Activated naive CD4-positive, alpha-beta T cell treated with anti-CD3 and anti-CD28 coated beads, Interleukin-2, amount 10 ng/mL, durations not matched to agents 7 days and 5 days (primary cell): ENCODE measurements at regions not wholly inside any gene's neighbourhood (a gene's known extent, or its start where the extent isn't known, plus 50 kb on each side); places are given as distances from the start of the nearest gene placed in this dataset.
"Not testable (repeated sequence)": the region's sequence is repeated elsewhere in the genome, so short reads cannot be mapped to it uniquely, and the experiment has no call there.

Source experiments
- CTCF ChIA-PET: fragments of 350-600 bp; sonication (Branson Sonifier 250); formaldehyde crosslinking; loops from one replicate; lab custom pipeline; 2021; ENCODE audit warnings: antibody characterized with exemption; lab: Charles Lee
- DNase-seq: peaks from one replicate; pipeline ENCODE4 v3.0.0-alpha.2; 2020
- H3K27ac Mint-ChIP-seq: one replicate; pipeline ENCODE4 v1.8.0; 2021; ENCODE audit warnings: mild to moderate bottlenecking, moderate library complexity, mixed read lengths
- H3K27me3 Mint-ChIP-seq: one replicate; pipeline ENCODE4 v1.8.0; 2021; ENCODE audit warnings: mild to moderate bottlenecking, mixed read lengths
- H3K36me3 Mint-ChIP-seq: one replicate; pipeline ENCODE4 v1.8.0; 2021; ENCODE audit warnings: mixed read lengths
- H3K4me1 Mint-ChIP-seq: one replicate; pipeline ENCODE4 v1.8.0; 2021; ENCODE audit warnings: mixed read lengths
- H3K4me3 Mint-ChIP-seq: one replicate; pipeline ENCODE4 v1.8.0; 2021; ENCODE audit warnings: mild to moderate bottlenecking, moderate library complexity, mixed read lengths
- H3K9me3 Mint-ChIP-seq: one replicate; pipeline ENCODE4 v1.8.0; 2021; ENCODE audit warnings: mixed read lengths

DNA sequence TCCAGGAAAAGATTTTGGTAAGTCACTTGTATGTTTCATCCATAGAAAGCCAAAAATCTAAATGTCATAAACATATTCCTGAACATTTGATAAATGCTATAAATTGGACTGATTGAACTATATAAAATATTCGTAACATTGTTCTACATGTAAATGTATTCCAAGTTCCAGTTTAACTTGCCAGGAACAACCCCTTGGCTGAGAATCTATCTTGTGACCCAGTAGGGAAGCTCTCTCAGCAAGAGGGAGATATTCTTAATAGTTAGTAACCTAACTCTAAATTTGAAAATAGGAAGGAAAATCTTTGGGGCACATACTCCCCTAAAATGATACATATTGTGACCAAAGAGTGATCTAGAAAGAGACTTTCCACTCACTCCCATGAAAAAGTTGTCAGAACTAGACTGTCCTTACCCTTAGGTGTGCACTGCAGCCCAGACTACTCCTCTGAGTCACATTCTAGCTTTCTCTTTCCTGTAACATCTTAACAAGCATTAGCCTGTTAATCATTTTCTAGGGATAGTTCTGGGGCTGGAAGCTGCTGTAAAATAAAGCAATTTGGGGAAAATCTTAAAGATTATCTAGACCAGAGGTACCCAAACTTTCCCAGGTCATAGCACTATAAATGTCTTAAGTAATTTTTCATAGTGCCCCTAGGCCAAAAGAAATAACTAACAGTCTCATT, 73.7 kb upstream of the SKAP2 start:
- Mint-ChIP-seq H3K9me3 (peaks cover 2% of the 10 kb centered on the region), H3K36me3 (no peaks in the 10 kb centered on the region), H3K27ac (no peak overlapping the region), H3K4me1 (no peaks in the 10 kb centered on the region), H3K27me3 (peaks cover 7% of the 10 kb centered on the region), H3K4me3 (no peak overlapping the region)
- CTCF ChIA-PET = no interaction called here
- no peak for DNase-seq

DNA sequence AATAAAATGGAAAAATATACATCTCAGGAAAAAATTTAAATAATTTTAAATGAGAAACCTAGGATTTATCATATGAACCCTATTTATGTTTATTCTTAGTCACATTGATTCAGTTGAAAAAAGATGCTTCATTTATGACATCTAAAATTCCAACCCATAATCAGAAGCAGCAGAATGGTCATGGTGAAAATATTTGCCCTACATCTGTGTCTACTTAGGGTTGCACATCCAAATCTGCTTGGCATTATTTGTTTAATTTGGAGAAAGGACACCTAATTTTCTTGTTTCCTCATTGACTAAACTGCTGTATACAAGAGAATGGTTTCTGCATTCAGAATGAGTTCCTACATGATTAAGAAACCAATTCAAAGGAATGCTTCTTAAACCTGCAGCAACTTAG, 72.9 kb upstream of the SKAP2 start:
- no peaks in the 10 kb centered on the region for H3K36me3 Mint-ChIP-seq
- H3K27me3 Mint-ChIP-seq = peaks cover 7% of the 10 kb centered on the region
- no peak overlapping the region for H3K27ac Mint-ChIP-seq
- DNase-seq = no peak
- CTCF ChIA-PET = no interaction called here
- peaks cover 2% of the 10 kb centered on the region for H3K9me3 Mint-ChIP-seq
- no peak overlapping the region for H3K4me3 Mint-ChIP-seq
- no peaks in the 10 kb centered on the region for H3K4me1 Mint-ChIP-seq

DNA sequence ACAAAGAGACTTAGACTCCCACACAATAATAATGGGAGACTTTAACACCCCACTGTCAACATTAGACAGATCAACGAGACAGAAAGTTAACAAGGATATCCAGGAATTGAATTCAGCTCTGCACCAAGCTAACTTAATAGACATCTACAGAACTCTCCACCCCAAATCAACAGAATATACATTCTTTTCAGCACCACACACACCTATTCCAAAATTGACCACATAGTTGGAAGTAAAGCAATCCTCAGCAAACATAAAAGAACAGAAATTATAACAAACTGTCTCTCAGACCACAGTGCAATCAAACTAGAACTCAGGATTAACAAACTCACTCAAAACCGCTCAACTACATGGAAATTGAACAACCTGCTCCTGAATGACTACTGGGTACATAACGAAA, 68.2 kb upstream of the SKAP2 start:
- H3K4me3 Mint-ChIP-seq, H3K36me3 Mint-ChIP-seq, H3K27me3 Mint-ChIP-seq, H3K4me1 Mint-ChIP-seq, CTCF ChIA-PET, DNase-seq, H3K27ac Mint-ChIP-seq, H3K9me3 Mint-ChIP-seq: not testable (repeated sequence)

GRCh38 chr7:26930845-26931244, 66.5 kb upstream of the SKAP2 start:
- no peak for DNase-seq
- Mint-ChIP-seq H3K27ac (no peak overlapping the region), H3K4me1 (no peaks in the 10 kb centered on the region), H3K9me3 (peaks cover 2% of the 10 kb centered on the region), H3K27me3 (peaks cover 11% of the 10 kb centered on the region), H3K4me3 (no peak overlapping the region), H3K36me3 (no peaks in the 10 kb centered on the region)
- CTCF ChIA-PET = no interaction called here

DNA sequence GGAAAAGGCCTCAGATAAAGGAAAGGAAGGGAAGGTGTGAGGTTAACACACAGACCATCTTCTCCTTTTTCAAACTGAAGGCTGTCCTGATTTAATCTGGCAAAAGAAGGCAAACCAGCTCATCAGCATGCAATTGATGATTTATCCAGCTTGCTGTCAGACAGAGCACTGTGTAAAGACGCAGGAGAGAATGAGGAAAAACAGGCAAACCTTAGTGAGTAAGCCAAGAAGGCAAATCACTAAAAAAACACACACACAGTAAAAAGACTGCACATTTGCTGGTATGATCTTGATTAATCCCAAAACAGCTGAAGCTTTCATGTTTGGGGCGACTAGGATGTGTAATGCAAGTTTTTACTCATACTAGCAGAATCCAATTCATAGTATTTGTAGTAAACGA, 65.8 kb upstream of the SKAP2 start:
- no peaks in the 10 kb centered on the region for H3K9me3 Mint-ChIP-seq
- H3K27me3 Mint-ChIP-seq = peaks cover 11% of the 10 kb centered on the region
- no peak for DNase-seq
- H3K4me3 Mint-ChIP-seq = no peak overlapping the region
- H3K36me3 Mint-ChIP-seq = no peaks in the 10 kb centered on the region
- CTCF ChIA-PET = no interaction called here
- no peaks in the 10 kb centered on the region for H3K4me1 Mint-ChIP-seq
- no peak overlapping the region for H3K27ac Mint-ChIP-seq

DNA sequence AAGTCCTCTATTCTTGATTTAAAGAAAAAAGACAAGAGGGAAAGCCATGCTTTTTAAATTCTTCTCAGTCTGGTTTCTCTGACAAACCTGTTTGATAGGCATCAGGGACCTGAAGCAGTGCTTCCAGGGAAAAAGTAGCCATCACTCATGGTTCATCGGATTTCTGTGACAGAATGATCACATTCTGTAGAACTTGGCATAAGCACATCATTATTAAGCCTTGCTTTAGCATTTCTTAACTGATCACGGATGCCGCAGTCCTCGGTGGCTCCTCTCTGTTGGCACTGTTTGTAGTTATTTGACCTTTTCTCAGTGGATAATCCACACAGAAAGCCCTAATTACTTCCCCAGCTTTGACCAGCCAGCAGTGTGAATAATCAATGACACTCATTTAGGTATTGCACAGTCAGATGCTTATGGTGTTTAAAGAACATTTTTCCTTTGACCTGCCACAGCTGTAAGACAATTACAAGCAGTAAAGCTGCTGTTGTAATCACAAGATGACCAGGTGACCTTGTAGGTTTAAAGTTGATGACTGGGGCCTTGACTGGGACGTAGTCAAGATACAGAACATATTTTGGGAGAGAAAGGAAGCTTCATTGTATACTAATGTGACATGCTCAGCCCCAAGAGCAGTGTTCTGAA, 64.4 kb upstream of the SKAP2 start:
- CTCF ChIA-PET = no interaction called here
- Mint-ChIP-seq H3K27ac (no peak overlapping the region), H3K36me3 (no peaks in the 10 kb centered on the region), H3K27me3 (peaks cover 11% of the 10 kb centered on the region), H3K4me3 (no peak overlapping the region), H3K9me3 (no peaks in the 10 kb centered on the region), H3K4me1 (no peaks in the 10 kb centered on the region)
- no peak for DNase-seq

DNA sequence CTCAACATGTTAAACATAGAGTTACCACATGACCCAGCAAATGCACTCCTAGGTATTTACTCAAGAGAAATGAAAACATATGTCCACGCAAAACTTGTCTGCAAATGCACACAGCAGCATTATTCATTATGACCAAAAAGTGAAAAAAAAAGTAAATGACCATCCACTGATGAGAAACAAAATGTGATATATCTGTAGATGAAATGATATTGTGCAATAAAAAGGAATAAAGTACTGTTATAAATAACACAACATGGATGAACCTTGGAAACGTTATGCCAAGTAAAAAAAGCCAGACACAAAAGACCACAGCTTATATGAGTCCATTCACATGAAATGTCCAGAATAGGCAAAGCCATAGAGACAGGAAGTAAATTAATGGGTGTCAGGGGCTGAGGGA, 61.4 kb upstream of the SKAP2 start:
- DNase-seq = no peak
- H3K4me3 Mint-ChIP-seq = no peak overlapping the region
- H3K9me3 Mint-ChIP-seq = no peaks in the 10 kb centered on the region
- CTCF ChIA-PET = no interaction called here
- H3K27ac Mint-ChIP-seq = no peak overlapping the region
- H3K36me3 Mint-ChIP-seq = no peaks in the 10 kb centered on the region
- H3K27me3 Mint-ChIP-seq = peaks cover 11% of the 10 kb centered on the region
- no peaks in the 10 kb centered on the region for H3K4me1 Mint-ChIP-seq

DNA sequence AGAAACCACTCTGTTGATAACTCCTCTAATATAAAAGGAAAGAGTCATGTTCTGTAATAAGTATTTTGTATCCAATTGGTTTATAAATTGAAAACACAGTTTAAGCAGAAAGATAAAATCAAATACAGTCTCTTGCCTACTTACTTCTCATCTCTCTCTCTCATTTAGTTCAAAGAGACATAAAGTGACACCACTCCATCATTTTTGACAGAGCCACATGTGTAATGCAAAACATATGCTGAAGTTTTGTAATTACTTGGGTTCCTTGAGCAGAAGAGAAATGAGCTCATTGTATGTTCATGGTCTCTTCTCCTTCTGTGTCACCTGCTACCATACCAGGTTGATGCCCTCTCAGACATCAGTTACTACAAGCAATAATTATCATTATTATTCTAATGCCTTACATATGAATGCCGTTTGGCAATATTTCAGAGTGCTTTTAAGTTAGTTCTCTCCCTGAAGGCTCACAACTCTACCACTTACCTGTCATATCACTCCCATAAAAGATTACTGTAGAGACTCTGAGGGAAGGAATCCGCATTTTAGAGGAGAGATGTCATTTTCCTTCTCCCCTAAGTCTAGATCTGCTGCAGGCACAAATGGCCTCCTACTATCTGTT, 59.9 kb upstream of the SKAP2 start:
- CTCF ChIA-PET = no interaction called here
- no peak overlapping the region for H3K4me3 Mint-ChIP-seq

GRCh38 chr7:26919906-26920493, 55.6 kb upstream of the SKAP2 start:
- CTCF ChIA-PET = no interaction called here
- no peak for DNase-seq
- Mint-ChIP-seq H3K27me3 (no peaks in the 10 kb centered on the region), H3K27ac (no peak overlapping the region), H3K36me3 (no peaks in the 10 kb centered on the region), H3K9me3 (no peaks in the 10 kb centered on the region), H3K4me3 (no peak overlapping the region), H3K4me1 (no peaks in the 10 kb centered on the region)

More for the DNA sequence above, 59.9 kb upstream of the SKAP2 start:
- no peak for DNase-seq
- Mint-ChIP-seq H3K4me1 (no peaks in the 10 kb centered on the region), H3K36me3 (no peaks in the 10 kb centered on the region), H3K27ac (no peak overlapping the region), H3K27me3 (peaks cover 11% of the 10 kb centered on the region), H3K9me3 (no peaks in the 10 kb centered on the region)

- DNase-seq = no peak
- CTCF ChIA-PET = no interaction called here
- H3K4me3 Mint-ChIP-seq = no peak overlapping the region
- no peaks in the 10 kb centered on the region for H3K36me3 Mint-ChIP-seq
- no peaks in the 10 kb centered on the region for H3K9me3 Mint-ChIP-seq
- no peak overlapping the region for H3K27ac Mint-ChIP-seq
- H3K4me1 Mint-ChIP-seq = no peaks in the 10 kb centered on the region
- no peaks in the 10 kb centered on the region for H3K27me3 Mint-ChIP-seq
These were observed 53.9 kb upstream of the SKAP2 start for GRCh38 chr7:26918241-26918640.

DNA sequence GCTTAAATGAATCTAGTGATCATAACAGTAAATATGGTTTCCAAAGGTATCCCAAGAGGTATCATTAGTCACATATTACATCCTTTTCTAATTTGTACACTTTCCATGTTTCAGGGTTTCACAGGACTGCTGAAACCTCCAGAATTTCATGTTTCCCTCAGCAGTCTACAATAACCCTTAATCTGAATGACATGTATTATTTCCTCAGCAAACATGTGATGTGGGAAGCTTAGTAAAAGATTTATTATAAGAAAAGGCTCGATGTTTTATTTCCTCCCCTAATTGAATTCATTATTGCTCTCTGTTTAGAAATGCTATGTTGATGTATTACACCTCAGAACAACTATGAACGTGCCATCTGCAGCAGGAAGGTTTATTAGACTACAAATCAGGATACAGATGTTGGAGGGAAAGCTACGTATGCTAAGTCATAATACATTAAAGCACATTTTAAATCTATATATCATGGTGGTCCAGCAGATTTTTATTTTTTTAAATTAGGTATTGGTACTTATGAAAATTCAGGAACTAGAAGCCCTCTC, 52.5 kb upstream of the SKAP2 start:
- Mint-ChIP-seq H3K27ac (no peak overlapping the region), H3K9me3 (no peaks in the 10 kb centered on the region), H3K27me3 (no peaks in the 10 kb centered on the region), H3K4me1 (no peaks in the 10 kb centered on the region), H3K36me3 (no peaks in the 10 kb centered on the region), H3K4me3 (no peak overlapping the region)
- CTCF ChIA-PET = no interaction called here
- DNase-seq = no peak

GRCh38 chr7:26916336-26916735, 51.9 kb upstream of the SKAP2 start:
- Mint-ChIP-seq H3K4me1 (no peaks in the 10 kb centered on the region), H3K36me3 (no peaks in the 10 kb centered on the region), H3K27me3 (no peaks in the 10 kb centered on the region), H3K4me3 (no peak overlapping the region), H3K9me3 (no peaks in the 10 kb centered on the region), H3K27ac (no peak overlapping the region)
- CTCF ChIA-PET = no interaction called here
- DNase-seq = no peak
